H9 (cell line): ENCODE measurements at regions not wholly inside any gene's neighbourhood (a gene's known extent, or its start where the extent isn't known, plus 50 kb on each side); places are given as distances from the start of the nearest gene placed in this dataset.

Experiments used
- DNase-seq: peaks from one replicate; pipeline ENCODE4 v3.0.0-alpha.2; 2017
- H2AFZ ChIP-seq: one replicate; pipeline ENCODE4 v1.6.1; 2013; ENCODE audit warnings: mild to moderate bottlenecking, low read length, control low read depth, moderate library complexity
- H2AK5ac ChIP-seq: 2 replicates; pipeline ENCODE4 v1.6.1; 2013; ENCODE audit warnings: low read length, control low read depth, mixed read lengths; ENCODE audit not compliant: insufficient read length
- H2BK120ac ChIP-seq: one replicate; pipeline ENCODE4 v1.6.1; 2013; ENCODE audit warnings: low read depth, mild to moderate bottlenecking, low read length, control low read depth, inconsistent platforms; ENCODE audit not compliant: poor library complexity, severe bottlenecking
- H2BK12ac ChIP-seq: 2 replicates; pipeline ENCODE4 v1.6.1; 2013; ENCODE audit warnings: low read length, control low read depth, mixed read lengths, low read depth; ENCODE audit not compliant: insufficient read length
- H2BK15ac ChIP-seq: 2 replicates; pipeline ENCODE4 v1.6.1; 2013; ENCODE audit warnings: low read depth, low read length, control low read depth
- H2BK20ac ChIP-seq: one replicate; pipeline ENCODE4 v1.6.1; 2013; ENCODE audit warnings: low read depth, mild to moderate bottlenecking, low read length, control low read depth, inconsistent platforms; ENCODE audit not compliant: poor library complexity, severe bottlenecking
- H2BK5ac ChIP-seq: 2 replicates; pipeline ENCODE4 v1.6.1; 2013; ENCODE audit warnings: low read length, control low read depth, mixed read lengths; ENCODE audit not compliant: insufficient read length
- H3K14ac ChIP-seq: 2 replicates; pipeline ENCODE4 v1.6.1; 2013; ENCODE audit warnings: low read length, control low read depth; ENCODE audit not compliant: insufficient read depth
- H3K18ac ChIP-seq: 2 replicates; pipeline ENCODE4 v1.6.1; 2013; ENCODE audit warnings: low read depth, mild to moderate bottlenecking, mixed read lengths, low read length, control low read depth; ENCODE audit not compliant: insufficient read length
- H3K23ac ChIP-seq: 2 replicates; pipeline ENCODE4 v1.6.1; 2013; ENCODE audit warnings: low read length, control low read depth, mixed read lengths, low read depth; ENCODE audit not compliant: insufficient read length
- H3K23me2 ChIP-seq: 2 replicates; pipeline ENCODE4 v1.6.1; 2013; ENCODE audit warnings: low read depth, mild to moderate bottlenecking, mixed read lengths, low read length, control low read depth; ENCODE audit not compliant: insufficient read length, poor library complexity, severe bottlenecking
- H3K27ac ChIP-seq: 2 replicates; pipeline ENCODE4 v1.5.1; 2013; ENCODE audit warnings: low read length, control low read depth, mixed read lengths, low read depth; ENCODE audit not compliant: insufficient read length
- H3K27me3 ChIP-seq: 2 replicates; pipeline ENCODE4 v1.6.1; 2013; ENCODE audit warnings: low read length, control low read depth, inconsistent platforms; ENCODE audit not compliant: insufficient read depth
- H3K4ac ChIP-seq: 2 replicates; pipeline ENCODE4 v1.6.1; 2013; ENCODE audit warnings: low read depth, mild to moderate bottlenecking, control low read depth, inconsistent platforms, low read length, moderate library complexity
- H3K4me1 ChIP-seq: 2 replicates; pipeline ENCODE4 v1.6.1; 2013; ENCODE audit warnings: low read length, control low read depth, inconsistent platforms; ENCODE audit not compliant: insufficient read depth
- H3K4me2 ChIP-seq: 2 replicates; pipeline ENCODE4 v1.6.1; 2013; ENCODE audit warnings: low read length, control low read depth, mixed read lengths; ENCODE audit not compliant: insufficient read length, insufficient read depth
- H3K56ac ChIP-seq: 2 replicates; pipeline ENCODE4 v1.6.1; 2013; ENCODE audit warnings: low read depth, mild to moderate bottlenecking, mixed read lengths, low read length, control low read depth; ENCODE audit not compliant: insufficient read length
- H3K79me1 ChIP-seq: 2 replicates; pipeline ENCODE4 v1.6.1; 2013; ENCODE audit warnings: low read depth, mild to moderate bottlenecking, moderate library complexity, low read length, control low read depth, inconsistent platforms; ENCODE audit not compliant: insufficient read depth, poor library complexity, severe bottlenecking
- H3K79me2 ChIP-seq: 2 replicates; pipeline ENCODE4 v1.6.1; 2013; ENCODE audit warnings: low read length, control low read depth, inconsistent platforms; ENCODE audit not compliant: insufficient read depth
- H3K9ac ChIP-seq: 2 replicates; pipeline ENCODE4 v1.6.1; 2013; ENCODE audit warnings: low read length, control low read depth, mixed read lengths; ENCODE audit not compliant: insufficient read length; ENCODE audit errors: extremely low read depth
- H3K9me3 ChIP-seq: one replicate; pipeline ENCODE4 v1.6.1; 2013; ENCODE audit warnings: low read depth, low read length, inconsistent platforms; ENCODE audit not compliant: control insufficient read depth
- H3T11ph ChIP-seq: one replicate; pipeline ENCODE4 v1.6.1; 2013; ENCODE audit warnings: mild to moderate bottlenecking, low read length, control low read depth, inconsistent platforms
- H4K20me1 ChIP-seq: one replicate; pipeline ENCODE4 v1.6.1; 2013; ENCODE audit not compliant: control insufficient read depth, insufficient read length, insufficient read depth
- H4K5ac ChIP-seq: 2 replicates; pipeline ENCODE4 v1.6.1; 2013; ENCODE audit warnings: low read depth, mild to moderate bottlenecking, mixed read lengths, low read length, control low read depth; ENCODE audit not compliant: insufficient read length
- H4K8ac ChIP-seq: replicated peaks from 2 replicates; pipeline ENCODE4 v1.6.1; 2013; ENCODE audit warnings: low read length, control low read depth, mixed read lengths, low read depth; ENCODE audit not compliant: insufficient read length
- H4K91ac ChIP-seq: 2 replicates; pipeline ENCODE4 v1.6.1; 2013; ENCODE audit warnings: low read depth, mild to moderate bottlenecking, moderate library complexity, mixed read lengths, low read length, control low read depth; ENCODE audit not compliant: insufficient read length
- H3K27ac Mint-ChIP-seq, 3 experiments: 2 replicates in 2 of 3; 3 replicates in 1 of 3; pipeline ENCODE4 v1.8.0; 2020 to 2021; ENCODE audit warnings: mixed read lengths in 3 of 3, mild to moderate bottlenecking in 1 of 3, moderate library complexity in 1 of 3
- H3K27me3 Mint-ChIP-seq: 2 replicates; pipeline ENCODE4 v1.8.0; 2021; ENCODE audit warnings: low read depth, mild to moderate bottlenecking, moderate library complexity, mixed read lengths
- H3K36me3 Mint-ChIP-seq, 3 experiments: 2 replicates in 2 of 3; 3 replicates in 1 of 3; pipeline ENCODE4 v1.8.0; 2020 to 2021; ENCODE audit warnings: low read depth in 3 of 3, mixed read lengths in 3 of 3; ENCODE audit not compliant: insufficient read depth in 1 of 3
- H3K4me1 Mint-ChIP-seq, 2 experiments: 2 replicates each; pipeline ENCODE4 v1.8.0; 2020; ENCODE audit warnings: mixed read lengths in 2 of 2
- H3K4me3 Mint-ChIP-seq, 2 experiments: 2 replicates in 1 of 2; 3 replicates in 1 of 2; pipeline ENCODE4 v1.8.0; 2020 to 2021; ENCODE audit warnings: mild to moderate bottlenecking in 2 of 2, mixed read lengths in 2 of 2, moderate library complexity in 1 of 2
- H3K9me3 Mint-ChIP-seq, 2 experiments: 2 replicates in 1 of 2; 3 replicates in 1 of 2; pipeline ENCODE4 v1.8.0; 2020; ENCODE audit warnings: mild to moderate bottlenecking in 2 of 2, mixed read lengths in 2 of 2, moderate library complexity in 1 of 2
- WGBS: extraction: QIAGEN DNeasy Blood & Tissue Kit; methylation state at CpG from one replicate; pipeline ENCODE4 v1.1.7; 2013; ENCODE audit warnings: missing lambda C conversion rate, low lambda C conversion rate, mixed read lengths; ENCODE audit not compliant: insufficient read length; ENCODE audit errors: extremely low coverage; 5-methylcytosine and 5-hydroxymethylcytosine counted together
- TF ChIP-seq, protein P1 (sequence below): fragments of 200-600 bp; sonication (generic); conservative IDR thresholded peaks from 3 replicates; pipeline ENCODE4 v1.8.0; 2021; ENCODE audit warnings: antibody characterized with exemption, mild to moderate bottlenecking

DNA sequence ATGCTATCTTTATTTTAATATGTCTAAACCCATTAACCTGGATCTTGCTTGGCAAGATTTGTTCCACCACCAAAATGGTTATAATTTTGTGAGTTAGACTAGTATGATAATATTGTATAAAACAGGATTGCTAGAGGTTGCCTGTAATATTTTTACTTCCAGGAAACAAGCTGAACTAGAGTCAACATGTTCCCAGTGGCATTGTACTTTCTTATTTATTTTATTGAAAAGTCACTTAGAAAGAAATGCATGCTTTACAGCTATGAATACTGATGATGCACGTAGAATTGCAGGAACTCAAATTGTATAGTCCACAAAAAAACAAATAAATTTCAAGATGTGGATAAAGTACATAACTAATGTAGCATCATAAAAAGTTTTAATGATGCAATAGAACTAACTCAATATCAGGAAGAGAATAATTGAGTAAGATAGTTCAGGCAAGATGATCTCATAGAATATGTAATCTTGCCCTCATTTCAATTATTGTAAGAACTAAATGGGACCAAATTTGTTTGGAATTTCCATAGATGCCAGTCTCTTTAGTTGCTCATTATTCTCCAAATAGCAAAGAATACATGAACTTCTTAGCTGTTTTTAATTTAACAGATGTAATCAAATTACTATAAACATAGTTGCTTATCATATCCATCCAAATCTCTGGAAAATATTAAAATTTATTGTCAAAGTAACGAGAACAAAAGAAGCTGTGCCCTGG, 451.8 kb downstream of the COL12A1 start:
- no peak overlapping the region for H3K23ac ChIP-seq
- TF ChIP-seq, protein P1, sequence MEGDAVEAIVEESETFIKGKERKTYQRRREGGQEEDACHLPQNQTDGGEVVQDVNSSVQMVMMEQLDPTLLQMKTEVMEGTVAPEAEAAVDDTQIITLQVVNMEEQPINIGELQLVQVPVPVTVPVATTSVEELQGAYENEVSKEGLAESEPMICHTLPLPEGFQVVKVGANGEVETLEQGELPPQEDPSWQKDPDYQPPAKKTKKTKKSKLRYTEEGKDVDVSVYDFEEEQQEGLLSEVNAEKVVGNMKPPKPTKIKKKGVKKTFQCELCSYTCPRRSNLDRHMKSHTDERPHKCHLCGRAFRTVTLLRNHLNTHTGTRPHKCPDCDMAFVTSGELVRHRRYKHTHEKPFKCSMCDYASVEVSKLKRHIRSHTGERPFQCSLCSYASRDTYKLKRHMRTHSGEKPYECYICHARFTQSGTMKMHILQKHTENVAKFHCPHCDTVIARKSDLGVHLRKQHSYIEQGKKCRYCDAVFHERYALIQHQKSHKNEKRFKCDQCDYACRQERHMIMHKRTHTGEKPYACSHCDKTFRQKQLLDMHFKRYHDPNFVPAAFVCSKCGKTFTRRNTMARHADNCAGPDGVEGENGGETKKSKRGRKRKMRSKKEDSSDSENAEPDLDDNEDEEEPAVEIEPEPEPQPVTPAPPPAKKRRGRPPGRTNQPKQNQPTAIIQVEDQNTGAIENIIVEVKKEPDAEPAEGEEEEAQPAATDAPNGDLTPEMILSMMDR = no peak
- H4K20me1 ChIP-seq = no peaks in the 10 kb centered on the region
- Mint-ChIP-seq H3K4me3 (no peak overlapping the region), H3K4me1 (peaks cover 13 to 14% of the 10 kb centered on the region in 2 experiments), H3K27me3 (no peaks in the 10 kb centered on the region), H3K27ac (no peak overlapping the region), H3K36me3 (no peaks in the 10 kb centered on the region), H3K9me3 (no peaks in the 10 kb centered on the region)
- no peak overlapping the region for H3K4me2 ChIP-seq
- H4K5ac ChIP-seq = no peak overlapping the region
- H2AFZ ChIP-seq = no peak overlapping the region
- H3K4ac ChIP-seq = no peak overlapping the region
- H3K9ac ChIP-seq = no peak overlapping the region
- no peak overlapping the region for H2BK20ac ChIP-seq
- no peak overlapping the region for H2BK120ac ChIP-seq
- no peak overlapping the region for H3T11ph ChIP-seq
- no peak overlapping the region for H4K91ac ChIP-seq
- H3K23me2 ChIP-seq = no peaks in the 10 kb centered on the region
- H3K14ac ChIP-seq = no peak overlapping the region
- no peak overlapping the region for H3K56ac ChIP-seq
- no peaks in the 10 kb centered on the region for H3K4me1 ChIP-seq
- H2BK15ac ChIP-seq = no peak overlapping the region
- no peak overlapping the region for H2BK12ac ChIP-seq
- no peak overlapping the region for H4K8ac ChIP-seq
- H2AK5ac ChIP-seq = no peak overlapping the region
- H3K79me2 ChIP-seq = no peaks in the 10 kb centered on the region
- WGBS = no CpG with 5 or more reads among the region's 2 CpGs
- DNase-seq = no peak
- H3K79me1 ChIP-seq = no peaks in the 10 kb centered on the region
- H3K27me3 ChIP-seq = no peaks in the 10 kb centered on the region
- H3K18ac ChIP-seq = no peak overlapping the region
- no peak overlapping the region for H2BK5ac ChIP-seq
- H3K9me3 ChIP-seq = no peaks in the 10 kb centered on the region
- H3K27ac ChIP-seq = no peak overlapping the region
